OCI-LY3 (cell line): ENCODE measurements at regions not wholly inside any gene's neighbourhood (a gene's known extent, or its start where the extent isn't known, plus 50 kb on each side); places are given as distances from the start of the nearest gene placed in this dataset.

Source experiments
- EZH2phosphoT487 ChIP-seq: fragments of 200-600 bp; shearing (Covaris generic); IDR thresholded peaks from 2 replicates; pipeline ENCODE4 v1.6.1; 2018; ENCODE audit warnings: antibody characterized with exemption, mixed run types, low read depth
- TF ChIP-seq, protein P1 (sequence below): fragments of 200-600, 300-600 bp; sonication (generic); IDR thresholded peaks from 2 replicates; pipeline ENCODE4 v1.5.1; 2014; ENCODE audit warnings: antibody characterized with exemption, low read length, low read depth

DNA sequence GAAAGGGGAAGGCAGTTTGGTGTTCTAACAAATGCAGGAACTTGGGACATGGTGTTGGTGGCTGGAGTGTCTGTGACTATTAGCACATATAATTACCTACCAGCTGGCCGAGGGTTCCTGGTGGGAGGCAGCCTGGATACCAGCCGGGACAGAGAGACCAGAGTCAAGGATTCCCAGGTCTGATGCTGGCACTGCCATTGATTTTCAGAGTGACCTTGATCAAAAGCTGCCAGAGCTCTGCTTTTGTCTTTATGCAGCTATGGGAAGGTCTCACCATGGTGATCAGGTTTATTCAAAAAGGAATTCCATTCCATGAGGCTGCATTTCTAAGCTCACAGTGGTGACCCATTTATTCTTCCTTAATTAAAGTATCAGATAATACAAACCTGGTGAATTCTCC lies 101.0 kb upstream of the PWP1 start:
- TF ChIP-seq, protein P1, sequence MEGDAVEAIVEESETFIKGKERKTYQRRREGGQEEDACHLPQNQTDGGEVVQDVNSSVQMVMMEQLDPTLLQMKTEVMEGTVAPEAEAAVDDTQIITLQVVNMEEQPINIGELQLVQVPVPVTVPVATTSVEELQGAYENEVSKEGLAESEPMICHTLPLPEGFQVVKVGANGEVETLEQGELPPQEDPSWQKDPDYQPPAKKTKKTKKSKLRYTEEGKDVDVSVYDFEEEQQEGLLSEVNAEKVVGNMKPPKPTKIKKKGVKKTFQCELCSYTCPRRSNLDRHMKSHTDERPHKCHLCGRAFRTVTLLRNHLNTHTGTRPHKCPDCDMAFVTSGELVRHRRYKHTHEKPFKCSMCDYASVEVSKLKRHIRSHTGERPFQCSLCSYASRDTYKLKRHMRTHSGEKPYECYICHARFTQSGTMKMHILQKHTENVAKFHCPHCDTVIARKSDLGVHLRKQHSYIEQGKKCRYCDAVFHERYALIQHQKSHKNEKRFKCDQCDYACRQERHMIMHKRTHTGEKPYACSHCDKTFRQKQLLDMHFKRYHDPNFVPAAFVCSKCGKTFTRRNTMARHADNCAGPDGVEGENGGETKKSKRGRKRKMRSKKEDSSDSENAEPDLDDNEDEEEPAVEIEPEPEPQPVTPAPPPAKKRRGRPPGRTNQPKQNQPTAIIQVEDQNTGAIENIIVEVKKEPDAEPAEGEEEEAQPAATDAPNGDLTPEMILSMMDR: no peak
- no peak for TF ChIP-seq EZH2phosphoT487
